ENCODE measurements at regions not wholly inside any gene's neighbourhood (a gene's known extent, or its start where the extent isn't known, plus 50 kb on each side); places are given as distances from the start of the nearest gene placed in this dataset.
"Not testable (repeated sequence)": the region's sequence is repeated elsewhere in the genome, so short reads cannot be mapped to it uniquely, and the experiment has no call there.

DNA sequence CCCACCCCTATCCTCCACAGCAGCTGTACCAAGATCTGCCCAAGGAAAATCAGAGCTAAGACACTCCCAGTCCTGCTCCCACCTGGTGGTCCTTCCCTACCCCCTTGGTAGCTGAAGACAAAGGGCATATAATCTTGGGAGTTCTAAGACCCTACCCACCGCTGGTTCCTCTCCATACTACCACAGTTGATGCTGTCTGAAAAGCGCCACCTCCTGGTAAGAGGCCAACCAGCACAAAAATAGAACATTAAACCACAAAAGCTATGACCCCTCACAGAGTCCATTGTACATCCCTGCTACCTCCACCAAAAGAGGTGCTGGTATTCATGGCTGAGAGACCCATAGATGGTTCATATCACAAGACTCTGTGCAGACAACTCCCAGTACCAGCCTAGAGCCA, 161.5 kb upstream of the ARHGAP42 start:
- 33% methylated on average over 2 of the region's 2 CpGs; no CpG with 5 or more reads in 1 of the 2 donors for WGBS, 2 donors
- intact Hi-C loops (cut with DNase I): no loop called here
- Histone ChIP-seq H3K4me3 (no peak overlapping the region), H3K4me1 (no peaks in the 10 kb centered on the region), H3K9me3 (peaks cover 0 to 20% (median 5%) of the 10 kb centered on the region in 3 donors), H3K36me3 (no peaks in the 10 kb centered on the region), H3K27ac (no peak overlapping the region), H3K27me3 (no peaks in the 10 kb centered on the region)
- TF ChIP-seq POLR2A (IDR thresholded peaks at IDR 0.05) (no peak), CTCF (IDR thresholded peaks at IDR 0.05) (peak in 1 of 6 experiments; percentile 38)
- no peak for DNase-seq

GRCh38 chr11:100528872-100529416, 158.1 kb upstream of the ARHGAP42 start:
- no peaks in the 10 kb centered on the region for H3K4me1 ChIP-seq
- H3K27ac ChIP-seq: no peak overlapping the region
- TF ChIP-seq CTCF (IDR thresholded peaks at IDR 0.05) (no peak), POLR2A (IDR thresholded peaks at IDR 0.05) (no peak)
- H3K36me3 ChIP-seq: no peaks in the 10 kb centered on the region
- H3K4me3 ChIP-seq: no peak overlapping the region
- H3K9me3 ChIP-seq: peaks cover 0 to 13% (median 4%) of the 10 kb centered on the region in 3 donors
- 29 to 68% methylated on average over 1 to 3 of the region's 5 CpGs for WGBS, 2 donors
- H3K27me3 ChIP-seq: no peaks in the 10 kb centered on the region
- intact Hi-C loops (cut with DNase I): no loop called here
- DNase-seq: no peak

- whole genome bisulfite sequencing, 2 donors: 83 to 96% methylated on average over 1 of the region's 1 CpG
- H3K27ac ChIP-seq; H3K9me3 ChIP-seq; H3K4me3 ChIP-seq; DNase-seq; H3K4me1 ChIP-seq; H3K27me3 ChIP-seq; intact Hi-C loops (cut with DNase I); H3K36me3 ChIP-seq: not testable (repeated sequence)
These were observed 155.8 kb upstream of the ARHGAP42 start for GRCh38 chr11:100531290-100531689.

DNA sequence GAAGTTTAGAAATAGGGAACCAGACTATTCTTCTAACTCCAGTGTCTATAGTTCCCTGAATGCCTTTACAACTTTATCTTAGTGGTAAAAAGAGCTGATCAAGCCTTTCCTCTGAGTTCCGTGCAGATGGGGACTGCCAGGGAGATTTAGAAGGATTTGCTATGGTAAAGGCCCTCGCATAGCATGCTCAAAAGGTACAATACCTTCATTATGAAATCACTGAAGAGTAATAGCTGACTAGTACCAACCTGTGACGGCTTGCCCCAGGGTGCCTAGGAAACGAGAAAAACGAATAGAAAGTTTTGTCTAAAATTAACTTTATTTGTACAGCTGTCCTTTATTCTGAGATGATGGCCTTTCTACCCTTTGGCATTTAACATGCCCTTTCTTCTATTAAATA, 150.1 kb upstream of the ARHGAP42 start:
- intact Hi-C loops (cut with DNase I): no loop called here
- DNase-seq: no peak
- TF ChIP-seq CTCF (IDR thresholded peaks at IDR 0.05) (no peak), POLR2A (IDR thresholded peaks at IDR 0.05) (no peak)
- H3K9me3 ChIP-seq: no peaks in the 10 kb centered on the region
- no peaks in the 10 kb centered on the region for H3K27me3 ChIP-seq
- peaks cover 0 to 21% (median 0%) of the 10 kb centered on the region in 3 donors for H3K4me1 ChIP-seq
- no peaks in the 10 kb centered on the region for H3K36me3 ChIP-seq
- WGBS, 2 donors: 24 to 42% methylated on average over 5 of the region's 5 CpGs
- no peak overlapping the region for H3K4me3 ChIP-seq
- H3K27ac ChIP-seq: peak overlapping the region in 1 of 4 donors; percentile 46

- peaks cover 0 to 31% (median 3%) of the 10 kb centered on the region in 3 donors for H3K4me1 ChIP-seq
- intact Hi-C loops (cut with DNase I): no loop called here
These were observed 143.7 kb upstream of the ARHGAP42 start for GRCh38 chr11:100543386-100543785.

More at GRCh38 chr11:100543386-100543785, 143.7 kb upstream of the ARHGAP42 start:
- TF ChIP-seq CTCF (IDR thresholded peaks at IDR 0.05) (no peak), POLR2A (IDR thresholded peaks at IDR 0.05) (no peak)
- no peak overlapping the region for H3K4me3 ChIP-seq
- no peak overlapping the region for H3K27ac ChIP-seq
- H3K9me3 ChIP-seq: no peaks in the 10 kb centered on the region
- H3K36me3 ChIP-seq: no peaks in the 10 kb centered on the region
- H3K27me3 ChIP-seq: no peaks in the 10 kb centered on the region
- no peak for DNase-seq

Data from esophagus squamous epithelium (tissue), 5 donors.